HG02623 (cell line): ENCODE measurements at regions not wholly inside any gene's neighbourhood (a gene's known extent, or its start where the extent isn't known, plus 50 kb on each side); places are given as distances from the start of the nearest gene placed in this dataset.

Source experiments
- ATAC-seq: cut with Tn5 transposase; IDR thresholded peaks from one replicate; pipeline ENCODE4 v1.9.1; 2021; ENCODE audit warnings: moderate library complexity; ENCODE audit not compliant: unreplicated experiment

- ATAC-seq = no peak
Measured at GRCh38 chr2:235389626-235390025, 104.2 kb upstream of the AGAP1 start.

GRCh38 chr2:235390108-235390815 is 103.6 kb upstream of the AGAP1 start:
- ATAC-seq = no peak

DNA sequence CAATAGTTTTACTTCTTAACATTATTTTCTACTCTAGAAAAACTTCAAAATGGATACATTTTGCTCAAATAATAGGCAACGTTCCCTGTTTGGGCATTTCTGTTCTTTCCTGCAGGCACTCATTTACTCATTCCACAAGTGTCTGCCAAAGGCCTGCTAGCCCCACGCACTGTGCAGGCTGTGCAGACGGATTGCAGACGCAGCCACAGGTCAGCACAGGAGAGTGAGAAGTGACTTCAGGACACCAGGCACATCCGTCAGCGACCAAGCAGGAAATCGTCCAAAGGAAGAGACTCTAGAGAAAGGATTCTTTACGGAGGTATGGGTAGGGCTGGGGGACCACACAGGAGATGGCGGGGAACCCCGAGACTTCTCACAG is 103.0 kb upstream of the AGAP1 start:
- ATAC-seq = no peak

- no peak for ATAC-seq
Measured at GRCh38 chr2:235391921-235392615, 101.8 kb upstream of the AGAP1 start.

- ATAC-seq = no peak
Measured at GRCh38 chr2:235394278-235394828, 99.5 kb upstream of the AGAP1 start.

- no peak for ATAC-seq
Measured at GRCh38 chr2:235396071-235396846, 97.6 kb upstream of the AGAP1 start.

GRCh38 chr2:235398321-235398720 is 95.5 kb upstream of the AGAP1 start:
- no peak for ATAC-seq

GRCh38 chr2:235399895-235400294 is 93.9 kb upstream of the AGAP1 start:
- ATAC-seq = no peak

DNA sequence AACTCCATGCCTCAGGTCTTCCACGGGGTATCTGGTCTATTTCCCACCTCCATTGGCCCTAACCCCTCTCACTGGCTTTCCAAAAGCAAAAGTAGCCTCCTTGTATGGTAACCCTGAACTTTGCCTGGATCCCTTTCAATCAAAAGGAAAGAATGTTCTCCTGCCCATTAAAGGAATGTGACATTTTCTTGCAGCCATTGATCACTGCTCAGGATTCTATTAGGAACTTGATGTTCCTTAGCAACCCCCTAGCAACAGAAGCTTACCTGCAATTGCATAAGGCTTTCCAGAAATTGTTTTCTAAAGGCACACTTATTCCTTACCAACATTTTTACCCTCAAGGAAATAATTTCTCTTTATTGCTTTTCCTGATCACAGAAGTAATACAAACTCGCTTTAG is 91.4 kb upstream of the AGAP1 start:
- no peak for ATAC-seq

- ATAC-seq = no peak
Measured at GRCh38 chr2:235405612-235406361, 88.1 kb upstream of the AGAP1 start.

- no peak for ATAC-seq
Measured at GRCh38 chr2:235406430-235406829, 87.4 kb upstream of the AGAP1 start.

DNA sequence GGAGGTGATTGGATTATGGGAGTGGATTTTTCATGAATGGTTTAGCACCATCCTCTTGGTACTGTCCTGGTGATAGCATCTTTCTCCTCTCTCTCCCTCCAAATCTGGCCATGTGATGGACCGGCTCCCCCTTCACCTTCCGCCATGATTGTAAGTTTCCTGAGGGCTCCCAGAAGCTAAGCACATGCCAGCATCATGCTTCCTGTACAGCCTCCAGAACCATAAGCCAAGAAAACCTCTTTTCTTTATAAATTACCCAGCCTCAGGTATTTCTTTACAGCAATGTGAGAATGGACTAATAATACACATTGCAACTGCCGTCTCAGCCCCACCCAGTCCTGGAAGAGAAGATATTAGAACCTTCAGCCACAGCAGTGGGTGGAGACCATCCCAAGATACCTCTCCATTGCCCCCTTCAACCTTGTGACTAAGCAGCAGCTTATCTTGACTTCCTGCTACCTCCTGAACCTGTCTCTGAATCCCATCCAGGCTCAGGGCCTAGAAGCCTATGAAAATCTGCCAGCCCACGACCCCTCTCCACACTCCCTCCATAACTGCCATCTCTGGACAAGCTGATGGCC is 81.8 kb upstream of the AGAP1 start:
- ATAC-seq = no peak

- no peak for ATAC-seq
Measured at GRCh38 chr2:235413064-235413463, 80.8 kb upstream of the AGAP1 start.

DNA sequence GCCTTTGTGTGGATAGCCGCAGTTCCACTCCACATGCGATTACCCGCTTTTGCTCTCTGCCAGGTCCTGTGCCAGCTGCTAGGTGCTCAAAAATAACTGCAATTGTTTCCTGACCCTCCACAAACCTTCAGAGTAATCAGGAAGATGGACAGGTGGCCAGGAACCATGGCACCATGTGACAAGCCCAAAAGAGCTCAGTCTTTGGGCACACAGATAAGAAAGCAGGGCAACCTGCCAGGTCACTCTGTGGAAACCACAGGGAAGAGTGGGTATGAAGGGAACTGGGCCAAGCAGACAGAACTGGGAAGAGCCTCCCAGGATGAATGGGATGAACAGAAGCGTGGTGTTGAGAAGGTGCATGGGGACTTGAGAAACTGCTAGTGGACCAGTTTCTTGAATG is 79.4 kb upstream of the AGAP1 start:
- ATAC-seq = no peak

- no peak for ATAC-seq
Measured at GRCh38 chr2:235416858-235417499, 76.9 kb upstream of the AGAP1 start.

DNA sequence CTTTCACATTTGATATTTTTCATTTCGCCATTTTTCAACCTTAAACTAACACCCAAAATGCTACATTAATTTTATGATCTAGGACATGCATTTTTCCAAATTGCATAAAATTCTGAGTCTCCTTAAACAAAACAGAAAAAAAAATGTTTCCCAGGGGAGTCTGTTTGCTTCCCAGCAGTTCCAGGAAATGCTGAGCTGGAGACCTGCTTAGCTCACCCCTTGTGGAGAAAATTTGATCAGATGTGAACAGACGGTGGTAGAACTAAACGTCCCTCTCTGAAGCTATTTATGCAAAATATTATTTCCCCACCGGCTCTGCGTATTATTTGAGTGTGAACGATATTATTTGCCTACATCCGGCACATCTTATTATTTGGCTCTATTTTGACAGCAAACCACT is 74.9 kb upstream of the AGAP1 start:
- no peak for ATAC-seq

DNA sequence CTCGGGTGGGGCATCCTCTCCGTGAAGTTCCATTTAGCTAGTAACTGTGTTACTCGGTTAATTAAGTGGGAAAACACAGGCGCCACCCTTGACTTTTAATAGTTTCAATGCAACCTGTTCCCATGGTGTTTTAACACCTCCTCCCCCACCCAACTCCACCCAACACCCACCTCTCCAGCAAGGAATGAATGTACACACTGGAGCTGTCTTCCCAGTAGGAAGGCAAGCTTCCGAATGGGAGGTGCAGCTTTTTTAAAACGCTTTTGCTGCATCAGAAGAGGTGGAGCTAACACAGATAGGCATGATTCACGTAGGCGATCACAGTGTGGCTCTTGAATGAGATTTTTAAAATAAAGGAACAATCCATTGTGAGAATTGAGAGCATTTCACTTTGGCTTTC is 73.8 kb upstream of the AGAP1 start:
- ATAC-seq = no peak

- no peak for ATAC-seq
Measured at GRCh38 chr2:235421618-235422017, 72.2 kb upstream of the AGAP1 start.

DNA sequence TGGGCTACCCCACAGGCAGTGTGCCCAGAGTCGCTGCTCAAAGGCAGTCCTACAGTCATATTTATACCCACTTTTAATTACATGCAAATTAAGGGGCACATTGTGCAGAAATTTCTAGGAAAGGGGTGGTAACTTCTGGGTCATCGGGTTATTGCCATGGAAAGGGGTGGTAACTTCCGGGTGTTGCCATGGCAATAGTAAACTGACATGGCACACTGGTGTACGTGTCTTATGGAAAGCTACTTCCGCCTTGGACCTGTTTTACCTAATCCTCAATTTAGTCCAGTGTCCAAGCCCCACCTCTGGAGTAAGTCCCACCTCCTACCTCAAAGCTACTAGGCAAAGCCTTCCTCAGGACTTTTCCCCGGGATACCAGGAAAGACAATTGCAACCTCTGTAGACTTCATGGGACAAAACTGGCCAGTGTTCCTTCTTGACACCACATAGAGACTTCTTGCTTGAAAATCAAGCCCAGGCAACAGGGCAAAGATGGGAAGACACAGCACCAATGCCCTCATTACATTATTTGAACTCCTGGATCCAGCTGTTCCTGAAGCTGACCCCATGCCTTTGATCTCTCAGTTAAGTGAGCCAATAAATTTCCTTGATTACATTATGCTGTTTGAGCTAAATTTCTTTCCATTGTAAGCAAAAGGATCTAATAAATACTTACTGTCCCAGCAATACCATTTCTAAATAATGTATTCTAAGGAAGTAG is 63.3 kb upstream of the AGAP1 start:
- ATAC-seq = no peak
